ENCODE measurements at regions not wholly inside any gene's neighbourhood (a gene's known extent, or its start where the extent isn't known, plus 50 kb on each side); places are given as distances from the start of the nearest gene placed in this dataset.
A peak's percentile ranks its signal among the peaks of the same experiment; 100 is the strongest.

DNA sequence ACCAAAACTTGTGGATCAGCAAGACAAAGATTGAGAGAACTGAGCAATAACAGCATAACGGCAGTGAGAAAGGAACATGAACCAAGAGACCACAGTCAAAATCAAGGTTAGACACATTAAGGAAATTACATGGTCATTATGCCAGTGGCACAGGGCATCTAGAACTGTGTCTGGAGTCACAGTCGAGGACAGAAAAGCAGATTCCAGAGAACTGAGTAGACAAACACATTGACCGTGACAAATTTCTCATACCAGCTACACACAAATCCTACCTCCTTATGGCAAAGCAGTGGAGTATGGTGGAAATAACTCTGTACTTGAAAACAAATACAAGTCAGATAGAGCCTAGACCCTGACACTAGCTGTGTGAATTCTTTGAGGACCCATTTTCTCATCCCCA lies 367.3 kb downstream of the DUSP6 start:
- no peak for DNase-seq

- no peak for DNase-seq
Observed at GRCh38 chr12:88982694-88983093, 369.6 kb downstream of the DUSP6 start.

GRCh38 chr12:88977115-88977514 lies 375.2 kb downstream of the DUSP6 start:
- no peak for DNase-seq

- DNase-seq: no peak
Observed at GRCh38 chr12:88973998-88974397, 378.3 kb downstream of the DUSP6 start.

DNA sequence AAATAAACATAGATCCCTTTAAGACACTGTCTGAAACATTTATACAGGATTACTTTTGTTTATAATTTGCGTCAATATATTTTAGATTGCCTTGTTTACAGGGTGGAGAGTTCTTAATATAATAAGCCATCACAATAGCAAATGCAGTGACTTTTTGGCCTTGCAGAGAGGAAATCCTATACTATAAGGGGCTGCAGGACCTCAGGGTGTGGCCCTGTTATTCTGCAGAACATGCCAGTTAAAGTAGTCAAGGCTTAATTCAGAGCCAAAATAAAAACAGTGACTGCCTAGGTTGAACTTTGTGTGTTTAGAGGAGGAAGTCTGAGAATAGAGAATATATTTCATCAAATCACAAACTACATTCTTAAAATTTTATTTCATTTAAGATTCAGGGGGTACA lies 381.6 kb downstream of the DUSP6 start:
- DNase-seq: no peak

DNA sequence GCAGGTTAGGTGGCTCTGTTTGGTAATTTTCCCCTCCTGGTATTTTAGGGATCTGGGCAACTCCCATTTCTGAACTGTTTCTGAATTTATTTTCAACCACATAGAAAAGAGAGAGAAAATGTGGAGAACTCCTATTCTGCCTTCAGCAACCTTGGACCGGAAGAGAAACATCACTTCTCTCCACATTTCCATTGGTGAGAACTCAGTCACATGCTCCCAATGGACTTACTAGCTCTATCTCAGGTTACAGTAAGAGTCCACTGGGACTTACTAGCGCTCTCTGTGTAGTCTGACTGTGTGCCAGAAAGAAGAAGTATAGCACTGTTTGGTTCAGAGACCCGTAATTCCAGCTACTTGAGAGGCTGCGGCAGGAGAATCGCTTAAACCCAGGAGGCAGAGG lies 383.2 kb downstream of the DUSP6 start:
- DNase-seq: no peak

- DNase-seq: no peak
Observed at GRCh38 chr12:88960213-88960878, 380.1 kb upstream of the KITLG start.

- DNase-seq: no peak
Observed at GRCh38 chr12:88958946-88959345, 378.7 kb upstream of the KITLG start.

- no peak for DNase-seq
Observed at GRCh38 chr12:88958153-88958552, 377.9 kb upstream of the KITLG start.

GRCh38 chr12:88957358-88957757 lies 377.1 kb upstream of the KITLG start:
- DNase-seq: no peak

DNA sequence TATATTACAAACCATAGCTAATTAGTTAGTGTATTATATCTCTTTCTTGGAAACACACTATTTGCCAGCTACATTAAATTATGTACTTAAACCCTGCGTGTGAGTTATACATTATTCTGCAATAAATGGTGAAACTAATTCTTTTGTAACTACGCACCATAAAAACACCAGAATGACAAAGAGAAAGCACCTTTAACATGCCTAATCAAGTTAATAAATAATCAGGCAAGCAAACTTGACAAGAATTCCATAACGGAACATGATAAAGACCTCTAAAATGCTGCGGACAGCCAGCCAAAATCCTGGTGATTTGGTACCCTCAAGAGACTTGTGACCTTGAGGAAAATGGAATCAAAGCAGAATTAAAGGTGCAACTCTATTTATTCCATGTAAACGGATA lies 375.3 kb upstream of the KITLG start:
- no peak for DNase-seq

DNA sequence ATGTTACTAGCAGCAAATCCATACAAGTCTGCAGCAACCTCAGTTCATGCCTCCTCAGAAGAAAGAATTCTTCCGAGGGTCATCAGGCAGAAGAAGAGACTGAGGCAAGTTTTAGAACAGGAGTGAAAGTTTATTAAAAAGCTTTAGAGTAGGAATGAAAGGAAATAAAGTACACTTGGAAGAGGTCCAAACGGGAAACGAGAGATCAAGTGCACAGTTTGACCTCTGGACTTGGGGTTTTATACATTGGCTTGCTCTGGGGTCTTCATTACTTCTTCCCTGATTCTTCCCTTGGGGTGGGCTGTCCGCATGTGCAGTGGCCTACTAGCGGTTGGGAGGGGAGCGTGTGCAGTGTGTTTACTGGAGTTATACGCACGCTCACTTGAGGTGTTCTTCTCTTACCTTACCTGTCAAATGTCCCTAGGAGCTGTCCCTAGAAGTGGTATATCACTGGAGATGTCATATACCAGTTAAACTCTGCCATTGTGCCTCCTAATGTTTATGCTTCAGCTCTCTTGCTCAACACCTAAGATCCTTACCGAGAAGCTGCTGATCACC lies 372.8 kb upstream of the KITLG start:
- no peak for DNase-seq

DNA sequence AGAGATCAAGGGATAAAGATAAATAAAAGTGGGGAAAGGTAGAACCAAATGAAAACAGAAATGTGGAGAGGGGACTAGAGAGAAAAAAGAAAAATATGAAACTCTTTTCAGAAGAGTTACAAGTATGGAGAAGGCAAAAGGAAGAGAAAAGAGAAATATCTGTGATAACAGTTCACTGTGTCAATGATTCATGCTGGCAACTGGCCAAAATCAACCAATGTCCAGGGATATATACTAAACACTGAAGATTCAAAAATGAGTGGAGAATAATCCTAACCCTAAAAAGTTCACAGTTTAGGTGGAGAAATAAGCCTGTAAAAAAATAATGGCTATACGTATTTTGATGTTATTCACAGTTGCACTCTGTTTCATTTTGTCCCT lies 372.3 kb upstream of the KITLG start:
- no peak for DNase-seq

DNA sequence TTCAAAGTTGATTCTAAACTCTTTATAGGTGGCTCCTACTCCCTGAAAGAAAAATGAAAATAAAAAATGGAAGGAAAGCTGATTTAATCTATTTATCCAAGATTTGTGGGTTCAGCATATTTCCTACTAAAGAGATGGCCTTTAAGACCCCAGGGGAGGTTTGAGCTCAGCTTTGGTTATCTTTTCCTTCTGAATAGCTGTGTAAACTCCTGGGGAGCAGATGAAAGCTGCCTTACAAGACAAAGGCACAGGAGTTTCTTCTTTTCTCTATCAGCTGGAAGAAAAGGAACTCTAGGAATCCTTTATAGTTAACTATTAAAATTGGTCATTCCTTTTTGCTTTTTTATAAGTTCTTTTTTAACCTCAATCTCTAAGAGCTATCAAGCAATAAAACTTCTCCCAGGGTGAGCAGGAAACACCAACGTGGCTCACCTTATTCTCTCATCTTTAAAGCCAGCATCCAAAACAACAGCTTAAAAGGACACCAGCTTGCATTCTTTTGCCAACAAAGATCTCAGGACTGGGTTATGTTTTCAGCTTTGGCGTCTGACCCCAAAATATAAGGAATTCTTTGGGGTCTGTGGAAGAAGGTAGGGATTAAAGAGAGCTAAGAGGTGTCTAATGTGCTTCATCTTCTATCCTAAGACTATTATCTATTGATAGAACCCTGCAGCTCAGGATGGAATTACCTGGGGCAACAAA lies 371.7 kb upstream of the KITLG start:
- DNase-seq: no peak

DNA sequence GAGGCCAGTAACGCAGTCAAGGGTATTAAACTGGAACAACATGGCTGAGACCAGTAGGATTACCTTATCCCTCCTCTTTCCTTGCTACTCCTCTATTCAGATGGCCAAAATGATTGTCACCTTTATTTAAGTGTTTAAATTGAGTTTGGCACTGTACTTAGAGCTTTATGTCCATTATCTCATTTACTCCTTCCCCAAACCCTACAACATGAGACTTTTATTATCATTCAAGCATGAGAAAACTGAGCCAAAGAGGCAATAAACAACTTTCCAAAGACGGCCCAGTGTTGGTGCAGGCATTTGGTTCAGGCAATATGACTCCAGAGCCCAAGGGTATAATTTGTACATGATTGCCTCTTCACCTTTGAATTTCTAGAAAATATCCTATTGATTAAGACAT lies 370.9 kb upstream of the KITLG start:
- no peak for DNase-seq

DNA sequence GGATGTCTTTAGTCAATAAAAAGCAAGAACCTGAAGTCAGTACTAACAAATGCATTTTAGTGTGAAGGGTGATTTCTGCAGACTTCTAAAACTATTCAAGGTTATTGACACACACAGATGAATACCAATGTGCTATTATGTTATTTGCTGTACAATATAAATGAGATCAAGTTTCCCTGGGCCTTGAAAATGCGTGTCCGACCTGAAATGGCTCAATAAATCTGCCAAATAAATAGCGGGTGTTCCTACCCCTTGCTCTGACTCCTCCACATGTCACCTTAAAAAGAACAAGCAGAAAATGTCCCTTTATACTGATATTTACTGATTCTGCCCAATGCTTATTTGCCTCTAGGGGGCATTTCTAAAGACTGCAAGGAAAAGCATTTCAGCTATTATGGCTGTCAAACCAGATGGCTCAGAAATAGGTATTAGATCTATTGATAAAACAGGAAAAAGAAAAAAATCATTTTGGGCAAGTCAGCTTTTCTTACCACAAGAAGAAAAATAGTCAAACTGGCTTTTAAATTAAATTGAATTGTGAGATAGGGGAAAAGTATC lies 367.3 kb upstream of the KITLG start:
- no peak for DNase-seq

- peak; percentile 33 for DNase-seq
Observed at GRCh38 chr12:88946372-88946997, 366.2 kb upstream of the KITLG start.

DNA sequence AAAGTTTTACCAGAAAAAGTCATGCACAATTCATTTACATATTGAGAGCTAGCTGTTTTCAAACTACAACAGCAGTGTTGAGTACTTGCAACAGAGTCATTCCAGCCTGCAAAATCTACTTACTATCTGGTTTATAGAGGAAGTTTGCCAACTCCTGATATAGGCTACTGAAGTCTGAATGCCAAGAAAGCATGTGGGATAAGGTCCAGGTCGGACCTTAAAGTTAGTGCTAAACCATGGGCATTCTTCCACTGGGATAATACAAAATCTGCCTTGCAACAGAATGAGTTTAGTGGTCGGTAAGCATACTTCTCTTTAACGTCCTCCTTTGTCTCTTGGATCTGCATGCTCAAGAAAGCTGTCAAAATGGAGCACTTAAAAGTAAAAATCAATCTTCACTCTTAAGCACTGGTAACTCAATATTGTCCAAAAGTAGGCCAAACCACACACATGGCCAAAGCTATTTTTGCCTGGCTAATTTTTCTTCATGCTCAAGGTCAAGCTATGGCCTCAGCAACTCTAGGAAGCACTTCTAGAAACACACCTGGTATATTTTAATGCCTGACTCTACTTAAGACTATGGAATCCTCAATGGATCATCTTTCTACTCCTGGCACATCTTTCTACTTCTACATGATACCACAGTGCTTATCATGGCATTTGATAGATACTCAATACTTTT lies 364.9 kb upstream of the KITLG start:
- DNase-seq: no peak

DNA sequence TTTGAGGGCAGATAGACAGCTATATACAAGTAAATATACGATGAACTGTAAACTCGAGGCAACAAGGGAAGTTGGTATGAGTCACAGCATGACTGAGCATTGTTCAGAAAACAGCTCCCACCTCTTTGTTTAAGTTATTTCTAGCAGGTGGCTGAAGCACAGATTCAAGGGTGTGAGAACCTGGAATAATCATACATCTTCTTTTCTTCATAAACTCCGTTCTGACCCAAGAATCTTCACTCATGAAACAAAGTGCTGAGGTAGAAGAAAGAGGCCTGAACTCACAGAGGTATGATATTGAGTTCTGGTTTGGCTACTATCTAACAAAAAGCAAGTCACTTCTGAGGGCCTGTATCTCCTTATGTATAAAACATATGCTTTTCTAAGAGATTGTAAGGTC lies 364.1 kb upstream of the KITLG start:
- DNase-seq: no peak

DNA sequence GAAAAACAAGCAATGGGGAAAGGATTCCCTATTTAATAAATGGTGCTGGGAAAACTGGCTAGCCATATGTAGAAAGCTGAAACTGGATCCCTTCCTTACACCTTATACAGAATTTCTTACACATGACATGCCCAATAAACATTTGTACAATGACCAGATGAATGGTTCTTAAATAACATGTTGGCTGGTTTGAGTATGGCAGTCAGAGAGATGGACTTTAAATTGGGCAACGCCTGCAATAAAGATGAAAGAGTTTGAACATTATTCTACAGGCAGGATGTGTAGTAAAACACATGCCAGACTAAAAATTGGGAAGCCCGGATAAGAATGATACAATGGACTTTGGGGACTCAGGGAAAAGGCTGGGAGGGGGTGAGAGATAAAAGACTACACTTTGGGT lies 360.6 kb upstream of the KITLG start:
- DNase-seq: no peak

GRCh38 chr12:88935856-88936255 lies 355.6 kb upstream of the KITLG start:
- DNase-seq: no peak

- no peak for DNase-seq
Observed at GRCh38 chr12:88934163-88934747, 354.0 kb upstream of the KITLG start.

DNA sequence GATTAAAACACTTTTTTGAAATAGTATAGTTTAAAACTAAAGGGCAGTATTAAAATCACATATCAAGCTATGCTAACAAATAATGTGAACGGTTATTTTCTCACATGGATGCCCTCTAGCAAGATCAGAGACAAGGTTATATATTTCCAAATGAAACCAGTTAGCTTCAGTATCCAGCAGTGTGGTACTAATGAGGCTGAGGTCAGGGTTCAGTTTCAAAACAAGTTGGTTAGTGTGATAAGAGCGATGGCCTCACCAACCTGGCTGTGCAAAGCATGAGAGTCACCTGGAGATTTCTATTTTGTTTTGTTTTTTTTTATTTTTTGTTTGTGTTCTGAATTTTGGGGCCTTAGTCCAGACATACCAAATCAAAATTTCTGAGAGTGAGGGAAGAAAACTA lies 352.2 kb upstream of the KITLG start:
- no peak for DNase-seq

Measured in right hindlimb (tissue), 1 donor.